ENCODE measurements at regions not wholly inside any gene's neighbourhood (a gene's known extent, or its start where the extent isn't known, plus 50 kb on each side); places are given as distances from the start of the nearest gene placed in this dataset.

DNA sequence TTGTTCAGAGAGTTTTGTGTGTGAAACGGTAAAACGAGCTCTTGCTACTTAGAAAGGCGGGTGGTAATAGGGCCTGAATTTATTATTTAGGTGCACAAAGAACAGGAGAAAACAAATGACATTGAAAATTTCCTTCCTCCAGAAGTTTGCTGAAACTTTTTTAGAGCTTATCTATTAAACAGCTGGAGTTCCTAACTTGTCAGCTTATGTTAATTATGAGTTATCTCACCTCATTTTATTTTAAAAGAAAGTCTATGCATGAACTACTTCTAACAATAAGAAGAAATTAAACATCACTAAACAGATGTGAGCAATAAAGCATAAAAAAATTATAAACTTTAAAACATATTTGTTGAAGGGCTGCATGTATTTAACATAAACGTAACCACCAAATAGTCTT lies 373.9 kb upstream of the ANO3 start:
- TF ChIP-seq, protein P1, sequence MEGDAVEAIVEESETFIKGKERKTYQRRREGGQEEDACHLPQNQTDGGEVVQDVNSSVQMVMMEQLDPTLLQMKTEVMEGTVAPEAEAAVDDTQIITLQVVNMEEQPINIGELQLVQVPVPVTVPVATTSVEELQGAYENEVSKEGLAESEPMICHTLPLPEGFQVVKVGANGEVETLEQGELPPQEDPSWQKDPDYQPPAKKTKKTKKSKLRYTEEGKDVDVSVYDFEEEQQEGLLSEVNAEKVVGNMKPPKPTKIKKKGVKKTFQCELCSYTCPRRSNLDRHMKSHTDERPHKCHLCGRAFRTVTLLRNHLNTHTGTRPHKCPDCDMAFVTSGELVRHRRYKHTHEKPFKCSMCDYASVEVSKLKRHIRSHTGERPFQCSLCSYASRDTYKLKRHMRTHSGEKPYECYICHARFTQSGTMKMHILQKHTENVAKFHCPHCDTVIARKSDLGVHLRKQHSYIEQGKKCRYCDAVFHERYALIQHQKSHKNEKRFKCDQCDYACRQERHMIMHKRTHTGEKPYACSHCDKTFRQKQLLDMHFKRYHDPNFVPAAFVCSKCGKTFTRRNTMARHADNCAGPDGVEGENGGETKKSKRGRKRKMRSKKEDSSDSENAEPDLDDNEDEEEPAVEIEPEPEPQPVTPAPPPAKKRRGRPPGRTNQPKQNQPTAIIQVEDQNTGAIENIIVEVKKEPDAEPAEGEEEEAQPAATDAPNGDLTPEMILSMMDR (IDR thresholded peaks at IDR 0.05): no peak
- TF ChIP-seq POLR2AphosphoS5 (IDR thresholded peaks at IDR 0.05; ENCODE audit: low read depth, low read length) (no peak), SIN3A (IDR thresholded peaks at IDR 0.05; ENCODE audit: borderline replicate concordance, insufficient read depth, low read depth, low read length) (no peak), TCF7L2 (IDR thresholded peaks at IDR 0.05; ENCODE audit: low read depth, low read length) (no peak)
- TF ChIP-seq, protein P2, sequence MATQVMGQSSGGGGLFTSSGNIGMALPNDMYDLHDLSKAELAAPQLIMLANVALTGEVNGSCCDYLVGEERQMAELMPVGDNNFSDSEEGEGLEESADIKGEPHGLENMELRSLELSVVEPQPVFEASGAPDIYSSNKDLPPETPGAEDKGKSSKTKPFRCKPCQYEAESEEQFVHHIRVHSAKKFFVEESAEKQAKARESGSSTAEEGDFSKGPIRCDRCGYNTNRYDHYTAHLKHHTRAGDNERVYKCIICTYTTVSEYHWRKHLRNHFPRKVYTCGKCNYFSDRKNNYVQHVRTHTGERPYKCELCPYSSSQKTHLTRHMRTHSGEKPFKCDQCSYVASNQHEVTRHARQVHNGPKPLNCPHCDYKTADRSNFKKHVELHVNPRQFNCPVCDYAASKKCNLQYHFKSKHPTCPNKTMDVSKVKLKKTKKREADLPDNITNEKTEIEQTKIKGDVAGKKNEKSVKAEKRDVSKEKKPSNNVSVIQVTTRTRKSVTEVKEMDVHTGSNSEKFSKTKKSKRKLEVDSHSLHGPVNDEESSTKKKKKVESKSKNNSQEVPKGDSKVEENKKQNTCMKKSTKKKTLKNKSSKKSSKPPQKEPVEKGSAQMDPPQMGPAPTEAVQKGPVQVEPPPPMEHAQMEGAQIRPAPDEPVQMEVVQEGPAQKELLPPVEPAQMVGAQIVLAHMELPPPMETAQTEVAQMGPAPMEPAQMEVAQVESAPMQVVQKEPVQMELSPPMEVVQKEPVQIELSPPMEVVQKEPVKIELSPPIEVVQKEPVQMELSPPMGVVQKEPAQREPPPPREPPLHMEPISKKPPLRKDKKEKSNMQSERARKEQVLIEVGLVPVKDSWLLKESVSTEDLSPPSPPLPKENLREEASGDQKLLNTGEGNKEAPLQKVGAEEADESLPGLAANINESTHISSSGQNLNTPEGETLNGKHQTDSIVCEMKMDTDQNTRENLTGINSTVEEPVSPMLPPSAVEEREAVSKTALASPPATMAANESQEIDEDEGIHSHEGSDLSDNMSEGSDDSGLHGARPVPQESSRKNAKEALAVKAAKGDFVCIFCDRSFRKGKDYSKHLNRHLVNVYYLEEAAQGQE (IDR thresholded peaks at IDR 0.05; ENCODE audit: insufficient read depth in 1 of 2, low read depth in 2 of 2, low read length in 1 of 2): no peak
